Neural cell (in vitro differentiated cells): ENCODE measurements at regions not wholly inside any gene's neighbourhood (a gene's known extent, or its start where the extent isn't known, plus 50 kb on each side); places are given as distances from the start of the nearest gene placed in this dataset.
A peak's percentile ranks its signal among the peaks of the same experiment; 100 is the strongest.

Experiments
- H2AFZ ChIP-seq: fragments of 200-600, 300-800 bp; sonication (generic), shearing (Covaris generic); 2 replicates; pipeline ENCODE4 v1.6.0; 2014; ENCODE audit warnings: low read depth, mild to moderate bottlenecking, antibody characterized with exemption, low read length, moderate library complexity
- H3F3A ChIP-seq: fragments of 200-600 bp; shearing (Covaris generic); 2 replicates; pipeline ENCODE4 v1.6.1; 2016; ENCODE audit warnings: mild to moderate bottlenecking, moderate library complexity, mixed read lengths, antibody characterized with exemption, low read length; ENCODE audit not compliant: insufficient read depth, poor library complexity, severe bottlenecking
- H3K27ac ChIP-seq: fragments of 200-600, 300-800 bp; sonication (generic), shearing (Covaris generic); 2 replicates; pipeline ENCODE4 v1.5.1; 2014; ENCODE audit warnings: mild to moderate bottlenecking, low read length, moderate library complexity
- H3K27me3 ChIP-seq: fragments of 300-800, 200-600 bp; sonication (generic), shearing (Covaris generic); 2 replicates; pipeline ENCODE4 v1.6.0; 2014; ENCODE audit warnings: mild to moderate bottlenecking, low read depth, low read length, moderate library complexity; ENCODE audit not compliant: insufficient read depth
- H3K36me3 ChIP-seq: fragments of 300-800, 200-600 bp; sonication (generic), shearing (Covaris generic); 2 replicates; pipeline ENCODE4 v1.5.1; 2014; ENCODE audit warnings: mild to moderate bottlenecking, antibody characterized with exemption, low read length, moderate library complexity; ENCODE audit not compliant: insufficient read depth
- H3K4me2 ChIP-seq: fragments of 300-800, 200-600 bp; sonication (generic), shearing (Covaris generic); 2 replicates; pipeline ENCODE4 v1.6.0; 2014; ENCODE audit warnings: mild to moderate bottlenecking, low read length
- H3K4me3 ChIP-seq: fragments of 300-800, 200-600 bp; sonication (generic), shearing (Covaris generic); 2 replicates; pipeline ENCODE4 v1.5.1; 2014; ENCODE audit warnings: mild to moderate bottlenecking, low read length, moderate library complexity
- H3K79me2 ChIP-seq: fragments of 200-600 bp; shearing (Covaris generic); replicated peaks from 2 replicates; pipeline ENCODE4 v1.6.0; 2014; ENCODE audit warnings: mild to moderate bottlenecking, low read length, moderate library complexity; ENCODE audit not compliant: insufficient read depth
- H3K9ac ChIP-seq: fragments of 300-800, 200-600 bp; sonication (generic), shearing (Covaris generic); 2 replicates; pipeline ENCODE4 v1.6.1; 2016; ENCODE audit warnings: mild to moderate bottlenecking, low read length, mixed read lengths
- H3K9me2 ChIP-seq: fragments of 200-600 bp; shearing (Covaris generic); 2 replicates; pipeline ENCODE4 v1.6.1; 2016; ENCODE audit warnings: mild to moderate bottlenecking, low read length, mixed read lengths; ENCODE audit not compliant: insufficient read depth
- H3K9me3 ChIP-seq: fragments of 200-600, 300-800 bp; sonication (generic), shearing (Covaris generic); 2 replicates; pipeline ENCODE4 v1.6.1; 2016; ENCODE audit warnings: mild to moderate bottlenecking, mixed run types, low read length, moderate library complexity, mixed read lengths
- H4K20me1 ChIP-seq: fragments of 200-600 bp; shearing (Covaris generic); 2 replicates; pipeline ENCODE4 v1.6.1; 2016; ENCODE audit warnings: mild to moderate bottlenecking, mixed run types; ENCODE audit not compliant: insufficient read depth
- CTCF ChIP-seq: fragments of 450-650 bp; IDR thresholded peaks from 2 replicates; pipeline ENCODE4 v1.5.1; 2014; ENCODE audit warnings: antibody characterized with exemption, mild to moderate bottlenecking, moderate library complexity; ENCODE audit not compliant: poor library complexity, severe bottlenecking
- EP300 ChIP-seq: fragments of 450-650 bp; conservative IDR thresholded peaks from 2 replicates; pipeline ENCODE4 v1.6.1; 2014; ENCODE audit warnings: antibody characterized with exemption, mild to moderate bottlenecking, moderate library complexity; ENCODE audit not compliant: poor library complexity, severe bottlenecking
- EZH2 ChIP-seq: fragments of 200-600, 300-800 bp; shearing (Covaris generic), sonication (generic); IDR thresholded peaks from 2 replicates; pipeline ENCODE4 v1.6.1; 2014; ENCODE audit warnings: antibody characterized with exemption, low read length, borderline replicate concordance, mild to moderate bottlenecking; ENCODE audit not compliant: insufficient read depth, poor library complexity, severe bottlenecking
- MXI1 ChIP-seq: fragments of 450-650 bp; conservative IDR thresholded peaks from 2 replicates; pipeline ENCODE4 v1.6.1; 2014; ENCODE audit warnings: antibody characterized with exemption, mild to moderate bottlenecking; ENCODE audit not compliant: poor library complexity, severe bottlenecking
- POLR2AphosphoS5 ChIP-seq: IDR thresholded peaks from 2 replicates; pipeline ENCODE4 v1.6.1; 2012
- RAD21 ChIP-seq: fragments of 450-650 bp; conservative IDR thresholded peaks from 2 replicates; pipeline ENCODE4 v1.6.1; 2014; ENCODE audit warnings: antibody characterized with exemption, mild to moderate bottlenecking, moderate library complexity
- REST ChIP-seq: IDR thresholded peaks from 2 replicates; pipeline ENCODE4 v1.6.1; 2012; ENCODE audit warnings: borderline replicate concordance
- SMC3 ChIP-seq: fragments of 450-650 bp; conservative IDR thresholded peaks from 2 replicates; pipeline ENCODE4 v1.6.1; 2014; ENCODE audit warnings: antibody characterized with exemption, mild to moderate bottlenecking, moderate library complexity; ENCODE audit not compliant: poor library complexity
- TAF1 ChIP-seq: IDR thresholded peaks from 2 replicates; pipeline ENCODE4 v1.6.1; 2012; ENCODE audit warnings: low read depth

- no peaks in the 10 kb centered on the region for H3K9me2 ChIP-seq
- no peaks in the 10 kb centered on the region for H3K27me3 ChIP-seq
- no peaks in the 10 kb centered on the region for H3K79me2 ChIP-seq
- TF ChIP-seq EP300 = no peak
- no peak for TF ChIP-seq SMC3
- TF ChIP-seq EZH2 = no peak
- TF ChIP-seq RAD21 = peak; percentile 11
- no peaks in the 10 kb centered on the region for H3K36me3 ChIP-seq
- H3K4me3 ChIP-seq = no peak overlapping the region
- H3F3A ChIP-seq = no peaks in the 10 kb centered on the region
- H3K27ac ChIP-seq = no peak overlapping the region
- H3K9me3 ChIP-seq = no peaks in the 10 kb centered on the region
- no peak overlapping the region for H3K9ac ChIP-seq
- no peaks in the 10 kb centered on the region for H4K20me1 ChIP-seq
- H2AFZ ChIP-seq = no peak overlapping the region
- no peak overlapping the region for H3K4me2 ChIP-seq
These were observed 2040.1 kb upstream of the LRRTM1 start for GRCh38 chr2:82344670-82345069.

GRCh38 chr2:82342356-82342755, 2037.8 kb upstream of the LRRTM1 start:
- Histone ChIP-seq H3K4me2 (no peak overlapping the region), H4K20me1 (no peaks in the 10 kb centered on the region), H3K36me3 (no peaks in the 10 kb centered on the region), H3K27ac (no peak overlapping the region), H3K9me3 (no peaks in the 10 kb centered on the region), H3K9ac (no peak overlapping the region), H3K4me3 (no peak overlapping the region), H2AFZ (no peak overlapping the region), H3K9me2 (no peaks in the 10 kb centered on the region), H3K79me2 (no peaks in the 10 kb centered on the region), H3F3A (no peaks in the 10 kb centered on the region), H3K27me3 (no peaks in the 10 kb centered on the region)
- no peak for TF ChIP-seq RAD21
- no peak for TF ChIP-seq TAF1
- TF ChIP-seq POLR2AphosphoS5 = no peak
- TF ChIP-seq REST = no peak
- no peak for TF ChIP-seq CTCF
- TF ChIP-seq SMC3 = no peak
- no peak for TF ChIP-seq EZH2
- no peak for TF ChIP-seq MXI1
- no peak for TF ChIP-seq EP300
